ENCODE measurements at regions not wholly inside any gene's neighbourhood (a gene's known extent, or its start where the extent isn't known, plus 50 kb on each side); places are given as distances from the start of the nearest gene placed in this dataset.

DNA sequence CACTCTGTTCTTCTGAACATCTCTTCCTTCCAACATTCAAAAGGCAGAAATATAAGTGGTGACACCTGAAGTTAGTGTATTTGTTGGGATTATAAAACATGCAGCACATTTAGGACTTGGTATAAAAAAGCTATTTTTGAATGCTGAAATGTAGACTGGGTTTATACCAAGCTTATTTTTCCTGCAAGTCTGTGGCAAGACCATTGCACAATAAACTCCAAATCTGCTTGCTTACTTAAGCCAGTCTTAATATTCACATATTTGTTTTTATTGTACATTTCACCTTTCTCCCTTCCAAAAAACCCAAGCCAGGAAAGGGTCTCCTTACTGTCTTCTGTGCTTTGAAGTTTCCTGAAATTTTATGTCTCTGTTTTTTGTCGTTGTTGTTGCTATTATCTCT lies 63.7 kb downstream of the FHIP1A start:
- TF ChIP-seq, protein P1, sequence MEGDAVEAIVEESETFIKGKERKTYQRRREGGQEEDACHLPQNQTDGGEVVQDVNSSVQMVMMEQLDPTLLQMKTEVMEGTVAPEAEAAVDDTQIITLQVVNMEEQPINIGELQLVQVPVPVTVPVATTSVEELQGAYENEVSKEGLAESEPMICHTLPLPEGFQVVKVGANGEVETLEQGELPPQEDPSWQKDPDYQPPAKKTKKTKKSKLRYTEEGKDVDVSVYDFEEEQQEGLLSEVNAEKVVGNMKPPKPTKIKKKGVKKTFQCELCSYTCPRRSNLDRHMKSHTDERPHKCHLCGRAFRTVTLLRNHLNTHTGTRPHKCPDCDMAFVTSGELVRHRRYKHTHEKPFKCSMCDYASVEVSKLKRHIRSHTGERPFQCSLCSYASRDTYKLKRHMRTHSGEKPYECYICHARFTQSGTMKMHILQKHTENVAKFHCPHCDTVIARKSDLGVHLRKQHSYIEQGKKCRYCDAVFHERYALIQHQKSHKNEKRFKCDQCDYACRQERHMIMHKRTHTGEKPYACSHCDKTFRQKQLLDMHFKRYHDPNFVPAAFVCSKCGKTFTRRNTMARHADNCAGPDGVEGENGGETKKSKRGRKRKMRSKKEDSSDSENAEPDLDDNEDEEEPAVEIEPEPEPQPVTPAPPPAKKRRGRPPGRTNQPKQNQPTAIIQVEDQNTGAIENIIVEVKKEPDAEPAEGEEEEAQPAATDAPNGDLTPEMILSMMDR (IDR thresholded peaks at IDR 0.05) = no peak
- TF ChIP-seq REST (IDR thresholded peaks at IDR 0.05; ENCODE audit: insufficient read depth in 1 of 2, low read depth in 2 of 2, low read length in 1 of 2) = no peak
